Naive thymus-derived CD8-positive, alpha-beta T cell (primary cell): ENCODE measurements at regions not wholly inside any gene's neighbourhood (a gene's known extent, or its start where the extent isn't known, plus 50 kb on each side); places are given as distances from the start of the nearest gene placed in this dataset.
A peak's percentile ranks its signal among the peaks of the same experiment; 100 is the strongest.

Source experiments
- ATAC-seq, 2 donors: fragments of 150-1000 bp; cut with Tn5 transposase in 1 of 2; sonication (Bioruptor Pico), chemical (Tn5 transposase) in 1 of 2; 1 replicate in 1 of 2; 2 replicates in 1 of 2; pipeline ENCODE4 v1.10.0; 2021; ENCODE audit warnings: mild to moderate bottlenecking in 2 of 2, moderate library complexity in 2 of 2
- POLR2A ChIA-PET: fragments of 350-600 bp; sonication (Branson Sonifier 250); formaldehyde crosslinking; loops from one replicate; lab custom pipeline; 2021; ENCODE audit warnings: antibody characterized with exemption; lab: Charles Lee
- DNase-seq, 10 donors: peaks; one replicate each; pipeline versions ENCODE4 v3.0.0 to v3.0.0-alpha.2; 2020 to 2022
- H3K27ac Mint-ChIP-seq, 10 donors: one replicate each; pipeline ENCODE4 v1.8.0; 2020 to 2022; ENCODE audit warnings: mild to moderate bottlenecking in 10 of 10, mixed read lengths in 10 of 10, moderate library complexity in 4 of 10, inconsistent platforms in 1 of 10
- H3K27me3 Mint-ChIP-seq, 5 donors: one replicate each; pipeline ENCODE4 v1.8.0; 2021 to 2022; ENCODE audit warnings: mixed read lengths in 5 of 5
- H3K36me3 Mint-ChIP-seq, 3 donors: one replicate each; pipeline ENCODE4 v1.8.0; 2020 to 2022; ENCODE audit warnings: mixed read lengths in 3 of 3, mild to moderate bottlenecking in 2 of 3, inconsistent platforms in 1 of 3
- H3K4me1 Mint-ChIP-seq, 4 donors: one replicate each; pipeline ENCODE4 v1.8.0; 2021 to 2022; ENCODE audit warnings: mixed read lengths in 4 of 4
- H3K4me3 Mint-ChIP-seq, 10 donors: one replicate each; pipeline ENCODE4 v1.8.0; 2020 to 2022; ENCODE audit warnings: mild to moderate bottlenecking in 10 of 10, mixed read lengths in 10 of 10, moderate library complexity in 6 of 10, inconsistent platforms in 1 of 10
- H3K9me3 Mint-ChIP-seq, 9 donors: one replicate each; pipeline ENCODE4 v1.8.0; 2020 to 2022; ENCODE audit warnings: mixed read lengths in 9 of 9, mild to moderate bottlenecking in 3 of 9, inconsistent platforms in 1 of 9, moderate library complexity in 1 of 9

DNA sequence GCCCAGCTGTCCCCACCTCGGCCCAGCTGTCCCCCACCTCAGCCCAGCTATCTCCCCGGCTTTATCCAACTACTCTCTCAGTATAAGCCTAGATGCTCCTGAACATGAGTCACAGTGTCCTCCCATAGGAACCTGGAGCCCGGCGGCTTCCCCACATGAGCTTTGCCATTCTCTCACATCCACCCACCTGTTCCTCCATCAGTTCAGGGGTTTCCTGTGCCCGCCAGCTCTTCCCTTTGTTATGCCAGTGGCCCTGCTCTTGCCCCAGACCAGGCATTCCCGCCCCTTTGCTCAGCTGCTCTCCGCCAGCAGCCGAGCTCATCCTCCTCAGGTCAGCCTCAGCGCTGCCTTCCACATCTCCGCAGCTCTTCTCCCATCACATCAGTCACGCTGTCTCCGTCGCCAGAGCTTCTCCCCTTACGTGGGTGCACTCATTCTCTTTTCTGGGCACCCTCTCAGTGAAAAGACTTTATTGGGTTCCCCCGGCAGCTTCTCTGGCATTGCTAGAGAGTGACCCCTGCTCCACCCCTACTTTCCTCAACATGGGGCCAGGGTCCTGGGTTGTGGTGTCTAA is 89.5 kb upstream of the CSF3R start:
- H3K27me3 Mint-ChIP-seq, result peaks cover 6 to 44% (median 28%) of the 10 kb centered on the region in 5 donors
- no peaks in the 10 kb centered on the region for H3K9me3 Mint-ChIP-seq
- H3K36me3 Mint-ChIP-seq, result no peaks in the 10 kb centered on the region
- DNase-seq, result no peak
- no peak for ATAC-seq
- POLR2A ChIA-PET, result no interaction called here
- peaks cover 0 to 5% (median 1%) of the 10 kb centered on the region in 4 donors for H3K4me1 Mint-ChIP-seq
- no peak overlapping the region for H3K4me3 Mint-ChIP-seq
- H3K27ac Mint-ChIP-seq, result no peak overlapping the region

- H3K9me3 Mint-ChIP-seq, result no peaks in the 10 kb centered on the region
- H3K27me3 Mint-ChIP-seq, result peaks cover 6 to 42% (median 28%) of the 10 kb centered on the region in 5 donors
- H3K4me3 Mint-ChIP-seq, result no peak overlapping the region
- no peak overlapping the region for H3K27ac Mint-ChIP-seq
- ATAC-seq (no peak), DNase-seq (no peak)
- peaks cover 0 to 4% (median 1%) of the 10 kb centered on the region in 4 donors for H3K4me1 Mint-ChIP-seq
- POLR2A ChIA-PET, result no interaction called here
- H3K36me3 Mint-ChIP-seq, result no peaks in the 10 kb centered on the region
Observed at GRCh38 chr1:36571106-36571505, 88.4 kb upstream of the CSF3R start.

- Mint-ChIP-seq H3K4me3 (no peak overlapping the region), H3K4me1 (no peaks in the 10 kb centered on the region), H3K9me3 (no peaks in the 10 kb centered on the region), H3K27me3 (peaks cover 3 to 36% (median 25%) of the 10 kb centered on the region in 5 donors), H3K36me3 (no peaks in the 10 kb centered on the region), H3K27ac (no peak overlapping the region)
- no peak for ATAC-seq
- no peak for DNase-seq
- POLR2A ChIA-PET, result no interaction called here
Observed at GRCh38 chr1:36570478-36571060, 87.9 kb upstream of the CSF3R start.

DNA sequence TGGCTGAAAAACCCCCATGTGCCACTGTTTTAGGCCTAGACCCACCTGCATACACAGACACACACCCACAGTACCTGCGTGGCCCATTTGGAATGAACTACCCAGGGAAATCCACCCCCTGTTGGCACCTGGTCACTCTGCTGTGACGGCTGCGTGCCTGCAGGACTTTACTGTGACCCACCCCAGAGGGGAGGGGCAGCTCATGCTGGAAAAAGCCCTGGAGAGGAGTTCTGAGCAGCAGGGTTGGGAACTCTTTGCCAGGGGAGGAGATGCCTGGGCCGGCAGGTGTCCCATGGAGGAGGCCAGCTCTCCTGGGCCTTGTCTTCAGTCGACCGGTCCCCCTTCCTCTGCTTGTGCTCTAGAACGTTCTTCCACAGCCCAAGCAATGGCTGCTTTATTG is 87.3 kb upstream of the CSF3R start:
- Mint-ChIP-seq H3K4me3 (no peak overlapping the region), H3K36me3 (no peaks in the 10 kb centered on the region)

DNA sequence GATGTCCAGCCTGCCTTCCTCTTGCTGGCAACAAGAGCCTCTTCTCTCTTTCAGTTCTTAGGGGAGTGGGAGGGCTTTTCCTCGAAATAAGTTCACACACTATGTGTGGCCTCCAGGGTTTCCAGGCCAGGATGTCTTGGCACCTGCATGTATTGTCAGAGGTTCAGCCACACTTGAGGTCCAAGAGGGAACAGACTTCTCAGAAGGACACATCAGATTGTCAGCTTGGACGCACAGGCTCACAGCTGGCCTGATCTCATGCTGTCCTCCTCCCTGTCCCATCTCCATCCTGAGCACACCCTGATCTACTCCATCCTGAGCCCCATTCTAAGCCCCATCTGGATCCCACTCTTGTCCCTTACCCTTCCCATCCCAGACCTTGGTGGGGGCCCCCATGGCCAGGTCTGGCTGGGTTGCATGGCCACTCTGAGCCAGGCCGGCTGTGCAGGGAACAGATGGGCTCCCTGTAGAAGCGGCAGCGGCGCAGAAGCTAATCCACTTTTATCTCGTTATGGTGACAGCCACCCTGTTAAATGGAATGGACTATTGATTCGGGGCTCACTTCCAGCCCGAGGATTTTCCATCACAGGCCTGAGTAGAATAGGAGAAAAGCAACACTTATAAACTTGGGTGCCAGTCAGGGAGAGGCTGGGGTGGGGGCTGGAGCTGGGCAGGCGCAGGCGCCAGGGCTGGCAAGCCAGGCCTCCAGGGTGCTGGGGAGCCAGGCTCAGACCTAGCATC is 85.1 kb upstream of the CSF3R start:
- POLR2A ChIA-PET, result no interaction called here
- Mint-ChIP-seq H3K9me3 (no peaks in the 10 kb centered on the region), H3K36me3 (no peaks in the 10 kb centered on the region), H3K27ac (peak overlapping the region in 1 of 10 donors; percentile 45), H3K4me1 (no peaks in the 10 kb centered on the region), H3K27me3 (peaks cover under 1 to 11% (median 9%) of the 10 kb centered on the region in 5 donors), H3K4me3 (no peak overlapping the region)
- no peak for DNase-seq
- ATAC-seq, result no peak

More for the DNA sequence above, 87.3 kb upstream of the CSF3R start:
- Mint-ChIP-seq H3K27ac (no peak overlapping the region), H3K4me1 (no peaks in the 10 kb centered on the region), H3K27me3 (peaks cover 3 to 31% (median 21%) of the 10 kb centered on the region in 5 donors), H3K9me3 (no peaks in the 10 kb centered on the region)
- ATAC-seq, result no peak
- no peak for DNase-seq
- POLR2A ChIA-PET, result no interaction called here

- no peak overlapping the region for H3K4me3 Mint-ChIP-seq
- H3K4me1 Mint-ChIP-seq, result no peaks in the 10 kb centered on the region
- H3K27ac Mint-ChIP-seq, result no peak overlapping the region
- POLR2A ChIA-PET, result no interaction called here
- no peak for DNase-seq
- H3K36me3 Mint-ChIP-seq, result no peaks in the 10 kb centered on the region
- no peak for ATAC-seq
- peaks cover 0 to 4% (median 3%) of the 10 kb centered on the region in 5 donors for H3K27me3 Mint-ChIP-seq
- no peaks in the 10 kb centered on the region for H3K9me3 Mint-ChIP-seq
Observed at GRCh38 chr1:36565576-36566501, 83.1 kb upstream of the CSF3R start.

GRCh38 chr1:36562181-36562685 is 79.5 kb upstream of the CSF3R start:
- H3K36me3 Mint-ChIP-seq, result no peaks in the 10 kb centered on the region
- DNase-seq (no peak), ATAC-seq (no peak)
- no peak overlapping the region for H3K4me3 Mint-ChIP-seq
- peaks cover 0 to 8% (median 6%) of the 10 kb centered on the region in 5 donors for H3K27me3 Mint-ChIP-seq
- H3K4me1 Mint-ChIP-seq, result no peaks in the 10 kb centered on the region
- POLR2A ChIA-PET, result no interaction called here
- no peaks in the 10 kb centered on the region for H3K9me3 Mint-ChIP-seq
- no peak overlapping the region for H3K27ac Mint-ChIP-seq

DNA sequence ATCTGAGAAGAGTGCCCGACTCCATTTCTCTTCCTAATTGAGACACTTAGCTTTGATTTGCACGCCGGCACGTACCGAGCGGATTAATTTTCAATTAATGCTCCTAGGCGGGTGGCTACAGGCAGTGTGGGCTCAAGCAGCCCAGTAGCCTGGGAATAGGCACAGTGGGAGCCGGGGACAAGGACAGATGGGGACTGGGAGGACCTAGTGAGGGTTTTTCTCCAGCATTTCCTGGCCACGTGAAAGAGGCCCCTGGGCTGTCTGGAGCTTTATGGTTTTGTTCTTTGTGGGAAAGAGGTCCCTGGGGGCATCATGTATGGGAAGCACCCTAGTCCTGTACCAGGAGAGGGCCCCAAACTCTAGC is 78.6 kb upstream of the CSF3R start:
- H3K4me1 Mint-ChIP-seq, result no peaks in the 10 kb centered on the region
- H3K36me3 Mint-ChIP-seq, result no peaks in the 10 kb centered on the region
- no peak for DNase-seq

DNA sequence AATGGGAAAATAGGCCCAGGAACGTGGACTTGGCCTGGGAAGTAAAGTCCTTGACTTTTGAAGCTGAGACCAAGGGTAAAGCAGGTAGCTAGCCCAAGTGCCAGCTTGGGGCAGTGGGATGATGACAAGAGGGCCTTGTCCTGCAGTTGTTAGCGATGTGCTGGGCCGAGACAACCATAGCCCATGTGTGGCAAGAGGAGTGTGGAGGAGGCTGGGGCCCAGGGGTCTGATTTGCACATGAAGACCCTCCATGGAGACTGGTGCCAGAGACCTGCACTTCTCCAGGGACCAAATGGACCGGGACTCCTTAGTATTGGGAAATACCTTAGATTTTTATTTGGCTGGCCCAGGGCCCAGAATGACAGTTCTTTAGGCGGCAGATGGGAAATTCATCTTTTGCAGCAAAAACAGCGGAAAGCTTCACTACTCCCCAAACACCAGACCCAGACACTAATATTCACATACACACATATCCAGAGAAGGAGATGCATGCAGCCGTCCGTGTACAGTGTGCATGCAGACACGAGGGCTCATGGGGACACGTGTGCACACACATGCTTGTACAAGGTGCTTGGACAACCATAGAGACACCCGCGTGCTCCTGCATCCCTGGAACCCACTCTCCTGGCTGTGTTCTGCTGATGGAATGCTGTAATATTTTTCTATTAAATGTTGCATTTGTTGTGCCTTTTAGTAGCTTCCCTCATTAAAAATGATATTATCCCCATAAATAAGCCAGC is 78.1 kb upstream of the CSF3R start:
- H3K27me3 Mint-ChIP-seq, result peaks cover 0 to 8% (median 5%) of the 10 kb centered on the region in 5 donors
- H3K4me1 Mint-ChIP-seq, result no peaks in the 10 kb centered on the region

More for the DNA sequence above, 78.6 kb upstream of the CSF3R start:
- no peaks in the 10 kb centered on the region for H3K9me3 Mint-ChIP-seq
- POLR2A ChIA-PET, result no interaction called here
- ATAC-seq, result no peak
- H3K27ac Mint-ChIP-seq, result no peak overlapping the region
- no peak overlapping the region for H3K4me3 Mint-ChIP-seq
- peaks cover 0 to 8% (median 5%) of the 10 kb centered on the region in 5 donors for H3K27me3 Mint-ChIP-seq

DNA sequence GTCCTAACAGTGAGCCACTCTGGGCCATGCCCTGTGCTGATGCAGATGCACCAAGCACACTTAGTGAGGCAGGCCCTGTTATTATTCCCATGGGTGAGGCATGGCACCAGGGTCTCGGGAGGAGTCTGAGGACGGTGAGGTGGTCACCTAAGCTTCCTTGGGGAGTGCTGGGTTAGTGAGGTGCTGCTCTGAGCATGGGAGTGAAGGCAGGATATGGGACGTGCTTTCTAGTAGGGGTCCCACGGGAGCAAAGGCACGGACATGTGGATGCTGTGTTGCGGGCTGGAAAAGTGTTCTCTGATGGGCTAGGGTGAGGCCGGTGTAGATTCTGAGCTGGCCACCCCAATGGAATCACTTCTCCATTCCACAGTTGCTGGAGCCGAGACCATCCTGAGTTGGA is 77.5 kb upstream of the CSF3R start:
- H3K4me3 Mint-ChIP-seq, result no peak overlapping the region
- no peaks in the 10 kb centered on the region for H3K9me3 Mint-ChIP-seq
- no peaks in the 10 kb centered on the region for H3K4me1 Mint-ChIP-seq
- peaks cover 2 to 10% (median 7%) of the 10 kb centered on the region in 5 donors for H3K27me3 Mint-ChIP-seq
- POLR2A ChIA-PET, result no interaction called here
- no peaks in the 10 kb centered on the region for H3K36me3 Mint-ChIP-seq
- no peak for ATAC-seq
- peak overlapping the region in 1 of 10 donors; percentile 19 for H3K27ac Mint-ChIP-seq
- DNase-seq, result no peak

More for the DNA sequence above, 78.1 kb upstream of the CSF3R start:
- H3K4me3 Mint-ChIP-seq, result no peak overlapping the region
- no peak overlapping the region for H3K27ac Mint-ChIP-seq
- POLR2A ChIA-PET, result no interaction called here
- ATAC-seq (no peak), DNase-seq (no peak)
- no peaks in the 10 kb centered on the region for H3K9me3 Mint-ChIP-seq
- H3K36me3 Mint-ChIP-seq, result no peaks in the 10 kb centered on the region

- no peak overlapping the region for H3K4me3 Mint-ChIP-seq
- ATAC-seq, result no peak
- DNase-seq, result no peak
- H3K27ac Mint-ChIP-seq, result no peak overlapping the region
- no peaks in the 10 kb centered on the region for H3K4me1 Mint-ChIP-seq
- no peaks in the 10 kb centered on the region for H3K36me3 Mint-ChIP-seq
- H3K9me3 Mint-ChIP-seq, result no peaks in the 10 kb centered on the region
- peaks cover 8 to 18% (median 16%) of the 10 kb centered on the region in 5 donors for H3K27me3 Mint-ChIP-seq
- POLR2A ChIA-PET, result no interaction called here
Observed at GRCh38 chr1:36559061-36559460, 76.3 kb upstream of the CSF3R start.
